22Rv1 (cell line): ENCODE measurements at regions not wholly inside any gene's neighbourhood (a gene's known extent, or its start where the extent isn't known, plus 50 kb on each side); places are given as distances from the start of the nearest gene placed in this dataset.

Source experiments
- CTCF ChIP-seq: fragments of 450-650 bp; IDR thresholded peaks from 2 replicates; pipeline ENCODE4 v1.5.1; 2017; ENCODE audit warnings: mild to moderate bottlenecking
- ZFX ChIP-seq: fragments of 450-650 bp; IDR thresholded peaks from 2 replicates; pipeline ENCODE4 v1.6.1; 2017; ENCODE audit warnings: antibody characterized with exemption, borderline replicate concordance

- TF ChIP-seq CTCF (no peak), ZFX (no peak)
Measured at GRCh38 chr12:131497966-131498365, 212.9 kb upstream of the SFSWAP start.
